ENCODE measurements at regions not wholly inside any gene's neighbourhood (a gene's known extent, or its start where the extent isn't known, plus 50 kb on each side); places are given as distances from the start of the nearest gene placed in this dataset.

- TF ChIP-seq PRDM15 (CRISPR knock-in tag; IDR thresholded peaks at IDR 0.05) (no peak), TCF7 (IDR thresholded peaks at IDR 0.05; ENCODE audit: low read depth) (no peak), E2F5 (CRISPR knock-in tag; conservative IDR thresholded peaks at IDR 0.05) (no peak), CTCF (CRISPR knock-in tag; IDR thresholded peaks at IDR 0.05) (no peak), SMC3 (IDR thresholded peaks at IDR 0.05; ENCODE audit: low read length) (no peak), POLR2A (IDR thresholded peaks at IDR 0.05; ENCODE audit: insufficient read depth in 1 of 2, low read depth in 2 of 2, low read length in 2 of 2) (no peak), ZNF431 (CRISPR knock-in tag; IDR thresholded peaks at IDR 0.05; ENCODE audit: borderline replicate concordance, low read depth) (no peak), PAX8 (CRISPR knock-in tag; IDR thresholded peaks at IDR 0.05; ENCODE audit: borderline replicate concordance) (no peak), ZNF792 (CRISPR knock-in tag; IDR thresholded peaks at IDR 0.05) (no peak)
Observed at GRCh38 chr13:47159853-47160550, 263.1 kb upstream of the HTR2A start.

All from HepG2 (cell line).